ENCODE measurements at regions not wholly inside any gene's neighbourhood (a gene's known extent, or its start where the extent isn't known, plus 50 kb on each side); places are given as distances from the start of the nearest gene placed in this dataset.

- intact Hi-C loops (cut with micrococcal nuclease): no loop called here
Measured at GRCh38 chr5:68834491-68834981, 259.3 kb upstream of the SLC30A5 start.

GRCh38 chr5:68838157-68838718, 255.6 kb upstream of the SLC30A5 start:
- WGBS (ENCODE audit: insufficient coverage): 86% methylated on average over 3 of the region's 3 CpGs
- H3K9ac ChIP-seq (ENCODE audit: insufficient read depth, low read length, poor library complexity, severe bottlenecking): no peak overlapping the region
- H3K79me2 ChIP-seq (ENCODE audit: insufficient read depth, low read length): no peaks in the 10 kb centered on the region
- H3K4me1 Mint-ChIP-seq: no peaks in the 10 kb centered on the region
- no peak overlapping the region for H3K4me3 Mint-ChIP-seq
- peaks cover 0 to 10% (median 2%) of the 10 kb centered on the region in 7 donors for H3K9me3 Mint-ChIP-seq
- no peak overlapping the region for H3K27ac ChIP-seq (ENCODE audit: low read depth in 1 of 2, low read length in 2 of 2)
- no peak overlapping the region for H3K4me3 ChIP-seq (replicated peaks in 1 of 3; ENCODE audit: low read depth in 2 of 3, low read length in 3 of 3)
- no peak overlapping the region for H3K27ac Mint-ChIP-seq
- no peak for DNase-seq
- peaks cover 1 to 4% (median 3%) of the 10 kb centered on the region in 3 donors for H3K27me3 Mint-ChIP-seq (ENCODE audit: low read depth in 3 of 3)
- no peaks in the 10 kb centered on the region for H3K4me1 ChIP-seq (ENCODE audit: control insufficient read depth in 1 of 2, insufficient read depth in 2 of 2, low read length in 2 of 2)
- intact Hi-C loops (cut with micrococcal nuclease): no loop called here
- TF ChIP-seq CTCF (IDR thresholded peaks at IDR 0.05): no peak
- H3K4me2 ChIP-seq (replicated peaks; ENCODE audit: extremely low read depth, low read length, poor library complexity, severe bottlenecking): no peak overlapping the region
- H3K27me3 ChIP-seq (ENCODE audit: control insufficient read depth in 2 of 2, insufficient read depth in 2 of 2, low read length in 2 of 2): no peaks in the 10 kb centered on the region
- H2AFZ ChIP-seq (ENCODE audit: insufficient read depth, low read depth, low read length, poor library complexity, severe bottlenecking): no peak overlapping the region
- no peaks in the 10 kb centered on the region for H3K9me3 ChIP-seq (replicated peaks in 1 of 2; ENCODE audit: control insufficient read depth in 1 of 2, insufficient read depth in 1 of 2, low read length in 2 of 2)
- no peaks in the 10 kb centered on the region for H4K20me1 ChIP-seq (ENCODE audit: insufficient read depth, low read length)
- H3K36me3 ChIP-seq (replicated peaks in 1 of 2; ENCODE audit: control insufficient read depth in 1 of 2, insufficient read depth in 2 of 2, low read length in 2 of 2): no peaks in the 10 kb centered on the region
- H3K36me3 Mint-ChIP-seq: no peaks in the 10 kb centered on the region

More at GRCh38 chr5:68834491-68834981, 259.3 kb upstream of the SLC30A5 start:
- H3K4me2 ChIP-seq (replicated peaks; ENCODE audit: extremely low read depth, low read length, poor library complexity, severe bottlenecking): no peak overlapping the region
- no peak for TF ChIP-seq CTCF (IDR thresholded peaks at IDR 0.05)
- no peaks in the 10 kb centered on the region for H3K4me1 Mint-ChIP-seq
- no peaks in the 10 kb centered on the region for H3K27me3 ChIP-seq (ENCODE audit: control insufficient read depth in 2 of 2, insufficient read depth in 2 of 2, low read length in 2 of 2)
- WGBS (ENCODE audit: insufficient coverage): 100% methylated on average over 1 of the region's 4 CpGs
- H3K9me3 ChIP-seq (replicated peaks in 1 of 2; ENCODE audit: control insufficient read depth in 1 of 2, insufficient read depth in 1 of 2, low read length in 2 of 2): no peaks in the 10 kb centered on the region
- H3K4me3 Mint-ChIP-seq: no peak overlapping the region
- no peak overlapping the region for H3K27ac Mint-ChIP-seq
- H4K20me1 ChIP-seq (ENCODE audit: insufficient read depth, low read length): no peaks in the 10 kb centered on the region
- no peak overlapping the region for H3K4me3 ChIP-seq (replicated peaks in 1 of 3; ENCODE audit: low read depth in 2 of 3, low read length in 3 of 3)
- H3K36me3 Mint-ChIP-seq: no peaks in the 10 kb centered on the region
- no peaks in the 10 kb centered on the region for H3K36me3 ChIP-seq (replicated peaks in 1 of 2; ENCODE audit: control insufficient read depth in 1 of 2, insufficient read depth in 2 of 2, low read length in 2 of 2)
- no peaks in the 10 kb centered on the region for H3K4me1 ChIP-seq (ENCODE audit: control insufficient read depth in 1 of 2, insufficient read depth in 2 of 2, low read length in 2 of 2)
- peaks cover 1 to 5% (median 2%) of the 10 kb centered on the region in 3 donors for H3K27me3 Mint-ChIP-seq (ENCODE audit: low read depth in 3 of 3)
- no peaks in the 10 kb centered on the region for H3K79me2 ChIP-seq (ENCODE audit: insufficient read depth, low read length)
- H3K9me3 Mint-ChIP-seq: peaks cover 0 to 12% (median 3%) of the 10 kb centered on the region in 7 donors
- H3K27ac ChIP-seq (ENCODE audit: low read depth in 1 of 2, low read length in 2 of 2): no peak overlapping the region
- H3K9ac ChIP-seq (ENCODE audit: insufficient read depth, low read length, poor library complexity, severe bottlenecking): no peak overlapping the region
- DNase-seq: no peak
- H2AFZ ChIP-seq (ENCODE audit: insufficient read depth, low read depth, low read length, poor library complexity, severe bottlenecking): no peak overlapping the region

Data from CD14-positive monocyte (primary cell).